HG03575 (cell line): ENCODE measurements at regions not wholly inside any gene's neighbourhood (a gene's known extent, or its start where the extent isn't known, plus 50 kb on each side); places are given as distances from the start of the nearest gene placed in this dataset.

Experiments used
- ATAC-seq: cut with Tn5 transposase; IDR thresholded peaks from one replicate; pipeline ENCODE4 v1.9.1; 2021; ENCODE audit not compliant: unreplicated experiment, insufficient number of reproducible peaks, low FRiP score; ENCODE audit errors: extremely low read depth

DNA sequence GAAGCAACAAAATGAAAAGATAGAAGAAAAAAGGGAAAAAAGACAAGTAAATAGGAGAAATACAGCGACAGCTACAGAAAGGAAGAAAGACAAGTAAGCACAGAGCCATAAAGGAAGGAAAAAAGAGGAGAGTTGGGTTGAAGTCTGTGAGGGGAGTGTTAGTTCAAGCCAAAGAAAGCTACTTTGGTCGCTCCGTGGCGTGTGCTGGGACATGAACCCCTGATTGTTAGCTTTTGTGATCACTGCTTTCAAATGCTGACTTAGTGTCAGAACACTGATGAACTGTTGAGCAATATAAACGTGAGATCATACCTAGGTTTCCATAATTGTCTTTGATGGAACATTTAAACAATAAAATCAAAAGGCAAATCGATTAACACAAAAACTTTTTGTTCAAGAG, 370.1 kb downstream of the TMEM161B start:
- no peak for ATAC-seq

DNA sequence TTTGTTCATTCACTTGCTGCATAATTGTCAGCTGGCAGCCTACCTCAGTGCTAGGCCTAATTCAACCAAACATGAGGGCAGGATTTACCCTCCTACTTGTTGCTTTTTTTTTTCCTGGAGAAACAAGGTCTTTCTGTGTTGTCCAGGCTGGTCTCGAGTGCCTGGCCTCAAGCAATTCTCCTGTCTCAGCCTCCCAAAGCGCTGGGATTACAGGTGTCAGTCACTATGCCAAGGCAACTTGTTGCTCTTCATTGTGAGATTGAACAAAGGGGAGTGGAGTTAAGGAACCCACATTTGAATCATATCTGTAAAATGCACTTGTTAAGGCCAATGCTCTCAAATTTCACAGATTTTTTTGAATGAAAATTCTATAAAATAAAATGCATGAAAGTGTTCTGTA, 380.5 kb downstream of the TMEM161B start:
- ATAC-seq: no peak

DNA sequence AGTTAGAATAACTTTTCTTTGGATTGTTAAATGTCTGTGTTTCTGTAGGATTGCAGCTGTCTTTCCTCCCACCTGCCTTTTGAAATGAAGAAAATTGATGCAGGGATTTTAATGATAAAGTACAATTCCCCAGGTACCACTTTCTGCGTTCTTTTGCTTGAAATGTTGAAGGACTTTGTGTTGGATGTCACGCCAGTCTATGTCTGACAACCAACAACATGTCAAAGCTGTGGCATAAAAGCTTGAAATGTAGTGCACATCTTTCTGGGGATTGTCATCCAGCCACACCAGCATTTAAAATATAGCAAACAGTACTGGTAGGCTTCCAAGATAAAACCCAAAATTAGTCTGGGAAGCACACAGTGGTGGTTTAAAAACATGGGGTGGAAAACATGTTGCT, 381.4 kb downstream of the TMEM161B start:
- ATAC-seq: no peak

DNA sequence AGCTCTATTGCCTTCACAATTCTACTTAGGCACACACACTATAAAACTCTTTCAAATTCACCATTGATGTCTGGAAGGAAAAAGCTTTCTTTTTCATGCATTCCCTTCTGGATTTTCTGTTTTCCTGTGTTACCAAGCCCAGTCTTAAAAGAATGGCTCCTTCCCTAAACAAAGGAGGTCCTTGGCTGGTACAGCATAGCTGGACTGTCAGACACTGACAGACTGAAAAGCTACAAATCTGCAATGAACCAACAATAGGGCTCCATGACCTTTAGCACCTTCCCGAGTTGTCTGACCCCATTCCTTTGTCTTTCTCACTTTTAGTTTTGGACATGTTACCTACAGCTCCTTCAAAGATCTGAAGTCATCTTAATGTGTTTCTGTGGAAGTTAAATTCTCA, 382.5 kb downstream of the TMEM161B start:
- ATAC-seq: no peak

DNA sequence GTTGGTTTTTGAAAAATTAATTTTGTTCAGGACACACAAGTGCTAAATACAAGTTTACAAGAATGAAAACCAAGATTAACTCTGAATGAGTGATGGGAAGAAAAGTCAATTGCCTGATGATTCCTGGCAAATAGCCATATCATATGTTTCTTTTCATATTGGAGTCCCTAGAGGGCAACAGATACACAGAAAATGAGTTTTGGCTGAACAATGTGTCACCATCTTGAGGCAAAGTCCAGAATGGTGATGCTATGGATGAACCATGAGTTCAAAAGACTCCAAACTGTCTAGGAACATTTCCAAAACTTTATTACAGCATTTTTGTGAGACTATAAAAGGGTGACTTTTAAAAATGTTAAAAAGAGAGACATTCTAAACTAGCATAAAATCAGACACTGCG, 382.9 kb downstream of the TMEM161B start:
- ATAC-seq: no peak

DNA sequence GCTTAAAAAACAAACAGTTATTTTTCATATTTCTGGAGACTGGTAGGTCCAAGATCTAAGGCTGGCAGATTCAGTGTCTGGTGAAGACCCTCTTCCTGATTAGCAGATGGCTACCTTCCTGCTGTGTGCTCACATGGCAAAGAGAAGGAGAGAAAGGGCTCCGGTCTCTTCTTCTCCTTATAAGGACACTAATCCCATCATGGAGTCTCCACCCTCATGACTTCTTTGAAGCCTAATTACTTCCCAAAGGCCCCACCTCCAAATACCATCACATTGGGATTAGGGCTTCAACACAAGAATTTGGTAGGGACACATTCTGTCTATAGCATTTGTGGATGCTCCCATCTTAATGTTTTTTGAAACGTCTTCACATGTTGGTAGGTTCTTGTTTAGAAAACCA, 391.1 kb downstream of the TMEM161B start:
- no peak for ATAC-seq

DNA sequence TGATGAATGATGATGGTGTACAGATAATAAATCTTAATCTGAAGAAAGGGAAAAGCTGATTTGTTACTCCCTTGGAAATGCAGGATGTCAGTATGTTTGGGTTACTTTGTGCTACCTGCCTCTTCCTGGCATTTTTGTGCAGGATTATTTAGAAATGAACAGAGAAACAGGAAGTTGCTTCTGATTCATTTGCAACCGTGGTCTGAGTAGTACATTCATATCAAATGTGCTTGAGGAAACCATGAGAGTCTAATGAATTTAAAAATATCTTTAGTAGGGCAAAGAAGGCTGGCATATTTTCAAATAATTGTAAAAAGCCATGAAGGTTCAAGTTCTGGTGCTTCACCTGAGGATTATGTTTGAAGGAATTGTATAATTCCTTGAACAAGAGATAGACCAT, 391.6 kb downstream of the TMEM161B start:
- ATAC-seq: no peak

DNA sequence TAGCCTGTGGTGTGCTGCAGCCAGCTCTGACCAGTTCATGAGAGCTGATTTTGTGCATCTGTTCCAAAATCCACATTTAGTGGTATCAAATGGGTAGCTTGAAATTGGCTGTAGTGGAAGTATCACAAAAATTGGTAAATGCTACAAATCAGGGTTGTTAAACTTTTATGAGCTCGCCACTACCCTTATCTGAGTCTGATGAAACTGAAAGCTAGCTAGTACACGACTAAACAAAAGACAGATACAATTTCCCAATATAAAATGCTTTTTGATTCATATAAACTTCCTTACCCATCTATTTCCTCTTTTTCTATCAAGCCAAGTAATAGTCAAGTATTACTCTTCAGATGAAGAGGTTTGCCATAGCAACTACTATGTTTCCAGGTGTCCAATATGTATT, 392.0 kb downstream of the TMEM161B start:
- ATAC-seq: no peak

DNA sequence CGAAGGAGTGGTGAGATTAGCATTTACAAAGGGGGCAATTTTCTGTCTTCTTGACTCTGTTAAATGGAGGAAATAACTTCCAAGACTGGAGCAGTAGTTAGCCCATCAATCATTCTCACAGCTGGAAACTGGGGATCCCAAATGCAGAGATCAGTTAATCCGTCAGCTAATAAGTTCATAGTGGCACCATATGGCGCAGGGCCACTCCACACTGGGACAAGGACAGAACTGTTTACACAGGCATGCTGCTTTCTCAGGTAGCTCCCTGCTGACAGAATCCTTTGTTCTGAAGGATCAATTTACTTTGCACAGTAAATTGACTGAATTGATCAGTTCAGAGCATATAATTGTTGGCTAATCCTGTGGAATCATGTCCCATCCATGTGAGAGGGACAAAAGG, 395.7 kb downstream of the TMEM161B start:
- no peak for ATAC-seq

DNA sequence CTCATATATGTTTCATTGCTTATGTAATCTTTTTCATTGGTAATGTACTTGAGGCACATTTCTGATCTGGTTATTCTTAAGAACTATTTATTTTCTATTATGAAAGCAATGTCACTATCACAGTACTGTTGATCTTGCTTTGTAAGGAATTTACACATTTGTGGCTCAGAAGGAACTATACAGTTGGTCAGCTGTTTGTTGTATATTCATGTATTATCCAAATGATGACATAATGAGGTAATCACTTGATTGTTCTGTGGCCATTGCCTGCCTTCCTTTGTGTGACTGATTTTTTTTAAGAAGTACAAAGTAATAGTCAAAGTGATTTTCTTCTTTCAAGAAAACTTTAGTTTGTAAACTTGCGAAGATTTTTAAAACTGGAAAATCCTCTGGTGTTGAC, 399.9 kb downstream of the TMEM161B start:
- ATAC-seq: no peak

DNA sequence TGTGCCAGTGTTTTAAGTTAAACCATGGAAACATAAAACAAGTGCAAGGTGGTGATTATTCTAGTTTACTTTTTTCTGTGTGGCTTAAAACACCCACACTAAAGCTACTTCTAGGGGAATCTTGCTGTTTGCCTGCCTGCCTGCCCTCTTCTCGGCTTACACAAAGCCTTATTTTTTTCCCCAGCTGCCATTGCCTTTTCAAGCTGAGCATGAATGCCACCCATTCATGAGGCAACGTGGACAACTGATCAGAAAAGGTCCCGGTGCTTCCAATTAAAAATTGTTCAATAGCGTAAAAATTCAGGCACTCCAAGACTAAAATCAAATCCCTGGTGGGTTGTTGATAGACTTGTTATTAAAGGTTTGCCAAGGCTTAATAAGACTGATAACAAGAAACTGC, 401.4 kb downstream of the TMEM161B start:
- no peak for ATAC-seq

DNA sequence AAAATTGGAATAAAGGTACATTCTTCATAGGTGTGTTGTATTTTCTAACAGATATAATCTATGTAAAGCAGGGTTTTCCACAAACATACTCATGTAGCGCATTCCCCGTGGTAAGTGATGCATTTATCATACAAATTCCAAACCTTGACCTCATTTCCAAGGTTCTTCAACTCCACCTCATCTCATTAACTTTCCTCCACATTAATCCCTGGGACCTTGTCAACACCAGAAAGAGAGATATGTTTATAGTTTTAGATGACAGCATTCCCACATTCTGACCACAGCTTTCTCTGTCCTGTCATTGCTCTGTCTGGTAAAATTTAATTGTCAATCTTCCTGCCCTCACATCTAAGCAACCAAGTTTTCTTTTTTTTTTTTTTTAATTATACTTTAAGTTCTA, 415.1 kb downstream of the TMEM161B start:
- no peak for ATAC-seq

DNA sequence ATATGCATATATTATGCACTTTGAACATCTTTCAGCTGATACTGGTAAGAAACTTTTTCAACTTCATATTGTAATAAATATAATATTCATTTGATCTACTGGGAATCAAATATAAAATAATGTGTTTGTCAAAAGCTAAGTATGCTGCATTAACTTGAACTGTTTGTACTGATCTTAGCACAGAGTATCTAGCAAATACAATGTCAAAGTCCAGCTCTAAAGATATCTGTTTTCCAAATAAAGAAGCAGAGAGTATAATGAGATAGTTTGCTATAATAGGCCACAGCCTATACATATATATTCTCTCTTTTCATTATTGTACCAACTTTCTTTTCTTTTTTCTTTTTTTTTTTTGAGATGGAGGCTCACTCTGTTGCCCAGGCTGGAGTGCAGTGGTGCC, 417.0 kb downstream of the TMEM161B start:
- no peak for ATAC-seq

DNA sequence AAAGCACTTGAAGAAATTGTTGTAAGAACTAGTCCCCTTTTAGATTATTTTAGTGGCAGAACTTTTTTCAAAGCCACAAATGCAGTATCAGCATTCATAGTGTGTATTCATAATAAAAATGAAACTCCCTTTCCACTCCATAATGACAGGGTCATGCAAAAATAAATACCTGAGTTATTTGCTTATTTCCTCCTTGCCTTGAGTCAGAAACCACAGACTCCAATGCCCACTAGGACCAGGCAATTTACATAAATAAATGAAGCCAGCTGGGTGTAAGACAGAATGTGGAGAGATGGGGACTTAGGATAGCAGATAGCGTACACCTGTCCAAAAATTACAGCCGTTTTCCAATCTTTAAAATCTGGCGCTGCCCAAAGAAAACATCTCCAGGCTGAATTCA, 417.8 kb downstream of the TMEM161B start:
- no peak for ATAC-seq

DNA sequence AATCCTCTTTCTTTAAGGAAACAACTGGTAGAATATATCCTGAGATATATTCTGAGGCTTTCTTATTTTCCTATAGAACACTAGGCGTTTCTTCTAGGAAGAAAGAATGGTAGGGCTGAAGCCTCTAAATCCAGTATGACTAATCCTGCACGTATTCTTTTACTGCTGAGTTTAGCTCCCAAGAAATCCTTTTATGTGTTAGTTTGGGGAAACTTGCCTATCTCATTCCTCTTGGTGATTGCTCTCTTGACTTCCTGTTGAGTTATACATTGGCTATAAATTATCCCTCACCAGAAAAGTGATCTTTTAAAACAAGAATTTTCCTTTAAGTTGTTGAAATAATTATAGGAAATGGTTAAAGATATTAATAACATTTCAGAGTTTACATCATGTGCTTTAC, 422.9 kb downstream of the TMEM161B start:
- no peak for ATAC-seq

DNA sequence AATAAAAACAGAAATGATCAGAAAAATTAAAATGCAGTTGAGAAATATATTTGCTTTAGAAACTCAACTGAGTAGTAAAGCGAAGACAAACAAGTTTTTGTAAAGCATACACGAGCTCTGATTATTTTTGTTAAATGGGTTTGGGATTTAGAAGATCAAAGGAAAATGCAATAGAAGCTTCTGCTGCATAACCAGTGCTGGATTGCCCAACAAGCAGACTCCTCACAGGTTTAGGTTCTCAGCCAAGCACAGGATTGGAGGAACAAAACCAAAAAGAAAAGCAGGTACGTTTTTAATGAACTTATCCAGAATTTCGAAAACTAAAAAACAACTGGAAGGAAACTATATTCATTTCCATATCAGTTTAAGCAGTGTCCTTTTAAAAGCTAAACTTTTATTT, 423.8 kb downstream of the TMEM161B start:
- no peak for ATAC-seq

DNA sequence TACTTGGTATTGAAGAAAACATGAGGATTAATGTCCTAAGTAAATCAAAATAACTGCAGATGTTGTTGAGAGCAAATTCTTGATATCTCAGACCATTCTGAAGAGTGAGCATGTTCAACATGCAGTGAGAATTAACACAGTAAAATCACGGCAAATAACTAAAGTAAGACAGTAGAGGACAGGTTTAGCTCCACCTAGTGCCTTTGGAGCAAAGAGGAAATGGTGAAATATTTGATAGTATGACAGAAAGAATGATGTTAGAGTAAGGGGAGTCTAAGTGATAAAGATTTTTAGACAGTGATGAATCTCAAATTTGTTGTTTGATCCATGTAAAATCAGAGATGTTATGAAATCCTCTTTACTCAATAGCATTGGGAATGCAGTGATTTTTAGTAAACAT, 424.2 kb downstream of the TMEM161B start:
- no peak for ATAC-seq

DNA sequence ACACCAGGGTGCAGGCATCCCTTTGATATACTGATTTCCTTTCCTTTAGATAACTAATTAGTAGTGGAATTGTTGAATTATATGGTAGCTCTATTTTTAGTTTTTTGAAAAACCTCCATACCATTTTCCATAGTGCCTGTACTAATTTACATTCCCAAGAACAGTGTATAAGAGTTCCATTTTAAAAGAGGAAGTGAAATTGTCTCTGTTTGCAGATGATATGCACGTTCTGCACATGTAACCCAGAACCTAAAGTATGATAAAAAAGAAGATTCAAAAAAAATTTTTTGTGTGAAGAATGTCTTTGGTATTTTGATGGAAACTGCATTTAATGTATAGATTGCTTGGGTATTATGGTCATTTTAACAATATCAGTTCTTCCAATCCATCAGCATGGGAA, 424.0 kb upstream of the CCNH start:
- no peak for ATAC-seq

DNA sequence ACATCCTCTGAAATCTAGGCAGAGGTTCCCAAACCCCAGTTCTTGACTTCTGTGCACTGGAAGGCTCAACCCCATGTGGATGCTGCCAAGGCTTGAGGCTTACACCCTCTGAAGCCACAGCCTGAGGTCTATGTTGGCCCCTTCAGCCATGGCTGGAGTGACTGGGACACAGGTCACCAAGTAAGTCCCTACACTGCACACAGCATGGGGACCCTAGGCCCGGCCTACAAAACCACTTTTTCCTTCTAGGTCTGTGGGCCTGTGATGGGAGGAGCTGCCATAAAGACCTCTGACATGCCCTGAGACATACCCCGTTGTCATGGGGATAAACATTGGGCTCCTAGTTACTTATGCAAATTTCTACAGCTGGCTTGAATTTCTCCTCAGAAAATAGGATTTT, 418.8 kb upstream of the CCNH start:
- ATAC-seq: no peak

DNA sequence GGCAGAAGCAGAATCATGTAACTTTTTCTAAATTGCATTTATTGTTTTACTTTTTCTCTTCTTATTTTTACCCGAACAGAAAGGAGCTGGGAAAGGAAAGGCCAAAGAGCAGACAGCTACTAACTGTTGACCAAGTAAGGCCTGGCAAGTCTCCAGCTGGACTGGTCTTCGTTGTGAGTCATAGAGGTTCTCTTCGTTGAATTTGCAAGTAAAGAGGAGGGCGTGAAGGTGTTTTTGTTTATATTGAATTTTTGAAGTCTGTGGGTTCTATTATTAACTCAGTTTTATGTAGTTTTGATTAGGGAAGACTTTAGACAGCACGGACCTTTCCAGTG, 416.5 kb upstream of the CCNH start:
- no peak for ATAC-seq

DNA sequence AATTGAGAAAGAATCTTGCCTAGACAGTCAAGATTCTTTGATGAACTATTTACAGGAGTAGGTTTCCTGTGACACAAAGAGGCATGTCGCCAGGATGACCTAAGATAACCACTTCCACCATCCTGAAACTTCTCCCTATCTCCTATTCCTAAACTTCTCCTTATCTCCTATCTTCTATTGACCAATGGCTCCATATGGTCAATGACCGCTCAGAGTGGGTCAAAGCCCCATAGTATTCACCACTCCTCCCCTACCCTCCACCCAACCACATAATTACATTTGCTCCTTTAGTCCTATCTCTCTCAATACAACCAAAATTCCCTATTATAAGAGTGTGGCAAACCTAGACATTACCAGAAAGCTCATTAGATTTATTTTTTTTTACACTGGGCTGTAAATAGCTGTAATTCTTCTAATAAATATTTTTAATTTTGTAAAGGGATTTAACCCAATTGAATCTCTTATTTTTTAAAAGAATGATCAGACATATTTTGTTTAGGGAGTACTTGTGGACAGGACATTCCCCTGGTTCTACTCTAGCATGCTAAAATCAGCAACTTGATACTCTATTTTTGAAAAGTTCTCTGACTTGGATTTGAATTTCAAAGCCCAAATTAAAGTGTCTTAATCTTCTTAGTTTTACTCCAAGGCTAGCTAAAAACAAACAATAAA, 416.0 kb upstream of the CCNH start:
- no peak for ATAC-seq

DNA sequence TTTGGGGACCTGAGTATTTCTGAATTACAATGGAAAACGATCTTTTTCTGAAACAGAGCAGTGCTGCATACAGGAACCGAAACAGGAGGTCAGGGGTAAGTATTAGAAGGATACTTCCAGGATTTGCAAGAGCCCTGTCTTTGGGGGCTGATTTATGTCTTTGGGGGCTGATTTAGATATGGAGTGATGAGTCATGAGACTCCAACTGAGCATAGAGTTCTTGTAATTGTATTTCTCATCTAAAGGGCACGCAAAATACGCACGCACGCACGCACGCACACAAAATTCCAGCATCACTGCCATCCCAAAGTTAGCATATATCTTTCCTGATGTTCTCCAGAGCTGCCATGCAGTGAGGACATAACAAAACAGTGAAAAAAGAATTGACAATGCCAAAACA, 414.8 kb upstream of the CCNH start:
- ATAC-seq: no peak
